HL-60 (cell line): ENCODE measurements at regions not wholly inside any gene's neighbourhood (a gene's known extent, or its start where the extent isn't known, plus 50 kb on each side); places are given as distances from the start of the nearest gene placed in this dataset.

Source experiments
- POLR2AphosphoS5 ChIP-seq: IDR thresholded peaks from 2 replicates; pipeline ENCODE4 v1.6.1; 2012; ENCODE audit warnings: low read depth
- TF ChIP-seq, protein P1 (sequence below): IDR thresholded peaks from one replicate; pipeline ENCODE4 v1.5.1; 2011; ENCODE audit warnings: low read length, control low read depth, inconsistent platforms; ENCODE audit not compliant: insufficient read depth
- TF ChIP-seq, protein P2 (sequence below): IDR thresholded peaks from 2 replicates; pipeline ENCODE4 v1.6.1; 2012; ENCODE audit warnings: low read depth; ENCODE audit not compliant: insufficient replicate concordance

DNA sequence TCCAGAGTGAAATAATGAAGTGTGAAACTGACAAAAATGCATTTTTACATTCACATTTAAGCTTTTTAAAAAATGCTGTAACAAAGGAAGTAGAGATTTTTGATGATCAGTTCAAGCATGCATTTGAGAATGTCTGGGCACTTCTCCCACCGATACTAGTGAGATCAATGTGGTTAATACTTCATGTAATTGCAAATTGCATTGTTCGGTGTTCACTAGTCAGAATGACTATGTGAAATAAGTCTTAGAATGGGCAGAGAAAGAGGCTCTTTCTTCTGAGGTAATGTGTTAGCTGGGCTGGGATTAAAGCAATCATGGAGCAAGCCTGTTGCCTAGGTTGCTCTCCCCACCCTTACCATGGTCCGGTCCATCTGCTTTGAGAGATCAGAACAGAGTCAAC lies 587.0 kb upstream of the GRM7 start:
- TF ChIP-seq, protein P1, sequence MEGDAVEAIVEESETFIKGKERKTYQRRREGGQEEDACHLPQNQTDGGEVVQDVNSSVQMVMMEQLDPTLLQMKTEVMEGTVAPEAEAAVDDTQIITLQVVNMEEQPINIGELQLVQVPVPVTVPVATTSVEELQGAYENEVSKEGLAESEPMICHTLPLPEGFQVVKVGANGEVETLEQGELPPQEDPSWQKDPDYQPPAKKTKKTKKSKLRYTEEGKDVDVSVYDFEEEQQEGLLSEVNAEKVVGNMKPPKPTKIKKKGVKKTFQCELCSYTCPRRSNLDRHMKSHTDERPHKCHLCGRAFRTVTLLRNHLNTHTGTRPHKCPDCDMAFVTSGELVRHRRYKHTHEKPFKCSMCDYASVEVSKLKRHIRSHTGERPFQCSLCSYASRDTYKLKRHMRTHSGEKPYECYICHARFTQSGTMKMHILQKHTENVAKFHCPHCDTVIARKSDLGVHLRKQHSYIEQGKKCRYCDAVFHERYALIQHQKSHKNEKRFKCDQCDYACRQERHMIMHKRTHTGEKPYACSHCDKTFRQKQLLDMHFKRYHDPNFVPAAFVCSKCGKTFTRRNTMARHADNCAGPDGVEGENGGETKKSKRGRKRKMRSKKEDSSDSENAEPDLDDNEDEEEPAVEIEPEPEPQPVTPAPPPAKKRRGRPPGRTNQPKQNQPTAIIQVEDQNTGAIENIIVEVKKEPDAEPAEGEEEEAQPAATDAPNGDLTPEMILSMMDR, result no peak
- no peak for TF ChIP-seq POLR2AphosphoS5
- TF ChIP-seq, protein P2, sequence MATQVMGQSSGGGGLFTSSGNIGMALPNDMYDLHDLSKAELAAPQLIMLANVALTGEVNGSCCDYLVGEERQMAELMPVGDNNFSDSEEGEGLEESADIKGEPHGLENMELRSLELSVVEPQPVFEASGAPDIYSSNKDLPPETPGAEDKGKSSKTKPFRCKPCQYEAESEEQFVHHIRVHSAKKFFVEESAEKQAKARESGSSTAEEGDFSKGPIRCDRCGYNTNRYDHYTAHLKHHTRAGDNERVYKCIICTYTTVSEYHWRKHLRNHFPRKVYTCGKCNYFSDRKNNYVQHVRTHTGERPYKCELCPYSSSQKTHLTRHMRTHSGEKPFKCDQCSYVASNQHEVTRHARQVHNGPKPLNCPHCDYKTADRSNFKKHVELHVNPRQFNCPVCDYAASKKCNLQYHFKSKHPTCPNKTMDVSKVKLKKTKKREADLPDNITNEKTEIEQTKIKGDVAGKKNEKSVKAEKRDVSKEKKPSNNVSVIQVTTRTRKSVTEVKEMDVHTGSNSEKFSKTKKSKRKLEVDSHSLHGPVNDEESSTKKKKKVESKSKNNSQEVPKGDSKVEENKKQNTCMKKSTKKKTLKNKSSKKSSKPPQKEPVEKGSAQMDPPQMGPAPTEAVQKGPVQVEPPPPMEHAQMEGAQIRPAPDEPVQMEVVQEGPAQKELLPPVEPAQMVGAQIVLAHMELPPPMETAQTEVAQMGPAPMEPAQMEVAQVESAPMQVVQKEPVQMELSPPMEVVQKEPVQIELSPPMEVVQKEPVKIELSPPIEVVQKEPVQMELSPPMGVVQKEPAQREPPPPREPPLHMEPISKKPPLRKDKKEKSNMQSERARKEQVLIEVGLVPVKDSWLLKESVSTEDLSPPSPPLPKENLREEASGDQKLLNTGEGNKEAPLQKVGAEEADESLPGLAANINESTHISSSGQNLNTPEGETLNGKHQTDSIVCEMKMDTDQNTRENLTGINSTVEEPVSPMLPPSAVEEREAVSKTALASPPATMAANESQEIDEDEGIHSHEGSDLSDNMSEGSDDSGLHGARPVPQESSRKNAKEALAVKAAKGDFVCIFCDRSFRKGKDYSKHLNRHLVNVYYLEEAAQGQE, result no peak
